GM12864 (cell line): ENCODE measurements at regions not wholly inside any gene's neighbourhood (a gene's known extent, or its start where the extent isn't known, plus 50 kb on each side); places are given as distances from the start of the nearest gene placed in this dataset.

Source experiments
- DNase-seq: peaks from one replicate; pipeline ENCODE4 v3.0.0-alpha.2; 2011; ENCODE audit warnings: low read depth
- H3K4me3 ChIP-seq: 2 replicates; pipeline ENCODE4 v1.5.1; 2011; ENCODE audit warnings: mild to moderate bottlenecking, low read depth, low read length, control low read depth
- TF ChIP-seq, protein P1 (sequence below): IDR thresholded peaks from 2 replicates; pipeline ENCODE4 v1.5.1; 2011; ENCODE audit warnings: low read depth, mild to moderate bottlenecking, moderate library complexity, low read length, control low read depth, inconsistent platforms; ENCODE audit errors: missing control alignments

DNA sequence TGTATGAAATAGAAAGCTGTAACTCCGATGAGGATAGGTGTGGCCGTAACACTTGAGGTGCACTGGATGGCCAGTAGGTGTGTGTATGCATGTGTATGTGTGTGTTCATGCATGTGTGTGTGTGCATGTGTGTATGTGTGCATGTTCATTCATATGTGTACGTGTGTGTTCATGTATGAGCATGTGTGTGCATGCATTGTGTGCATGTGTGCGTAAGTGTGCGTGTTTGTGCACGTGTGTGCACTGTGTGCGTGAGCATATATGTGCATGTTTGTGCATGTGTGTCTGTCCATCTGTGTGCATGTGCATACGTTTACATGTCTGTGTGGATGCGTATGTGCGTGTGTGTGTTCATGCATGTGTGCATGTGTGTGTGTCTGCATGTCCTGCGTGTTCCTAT is 145.5 kb downstream of the C16orf95 start:
- no peak overlapping the region for H3K4me3 ChIP-seq
- TF ChIP-seq, protein P1, sequence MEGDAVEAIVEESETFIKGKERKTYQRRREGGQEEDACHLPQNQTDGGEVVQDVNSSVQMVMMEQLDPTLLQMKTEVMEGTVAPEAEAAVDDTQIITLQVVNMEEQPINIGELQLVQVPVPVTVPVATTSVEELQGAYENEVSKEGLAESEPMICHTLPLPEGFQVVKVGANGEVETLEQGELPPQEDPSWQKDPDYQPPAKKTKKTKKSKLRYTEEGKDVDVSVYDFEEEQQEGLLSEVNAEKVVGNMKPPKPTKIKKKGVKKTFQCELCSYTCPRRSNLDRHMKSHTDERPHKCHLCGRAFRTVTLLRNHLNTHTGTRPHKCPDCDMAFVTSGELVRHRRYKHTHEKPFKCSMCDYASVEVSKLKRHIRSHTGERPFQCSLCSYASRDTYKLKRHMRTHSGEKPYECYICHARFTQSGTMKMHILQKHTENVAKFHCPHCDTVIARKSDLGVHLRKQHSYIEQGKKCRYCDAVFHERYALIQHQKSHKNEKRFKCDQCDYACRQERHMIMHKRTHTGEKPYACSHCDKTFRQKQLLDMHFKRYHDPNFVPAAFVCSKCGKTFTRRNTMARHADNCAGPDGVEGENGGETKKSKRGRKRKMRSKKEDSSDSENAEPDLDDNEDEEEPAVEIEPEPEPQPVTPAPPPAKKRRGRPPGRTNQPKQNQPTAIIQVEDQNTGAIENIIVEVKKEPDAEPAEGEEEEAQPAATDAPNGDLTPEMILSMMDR = no peak
- DNase-seq = no peak

DNA sequence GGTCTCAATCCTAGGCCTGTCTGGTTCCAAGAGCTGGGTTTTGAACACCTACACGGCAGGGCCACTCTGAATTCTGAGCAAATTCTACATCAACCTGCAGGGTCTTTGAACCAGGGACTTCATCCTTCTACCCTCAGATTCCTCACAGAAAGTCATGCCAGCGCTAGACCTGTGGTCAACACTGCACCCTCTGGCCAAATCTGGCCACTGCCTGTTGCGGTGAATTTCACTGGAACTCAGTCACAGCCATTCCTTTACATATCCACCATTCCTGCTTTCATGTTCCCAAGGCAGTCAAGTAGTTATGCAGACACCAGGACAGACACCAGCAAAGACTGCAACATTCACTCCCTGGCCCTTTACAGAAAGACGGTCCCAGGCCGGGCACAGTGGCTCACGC is 144.6 kb downstream of the C16orf95 start:
- no peak for DNase-seq
- H3K4me3 ChIP-seq = no peak overlapping the region
- TF ChIP-seq, protein P1 = no peak

DNA sequence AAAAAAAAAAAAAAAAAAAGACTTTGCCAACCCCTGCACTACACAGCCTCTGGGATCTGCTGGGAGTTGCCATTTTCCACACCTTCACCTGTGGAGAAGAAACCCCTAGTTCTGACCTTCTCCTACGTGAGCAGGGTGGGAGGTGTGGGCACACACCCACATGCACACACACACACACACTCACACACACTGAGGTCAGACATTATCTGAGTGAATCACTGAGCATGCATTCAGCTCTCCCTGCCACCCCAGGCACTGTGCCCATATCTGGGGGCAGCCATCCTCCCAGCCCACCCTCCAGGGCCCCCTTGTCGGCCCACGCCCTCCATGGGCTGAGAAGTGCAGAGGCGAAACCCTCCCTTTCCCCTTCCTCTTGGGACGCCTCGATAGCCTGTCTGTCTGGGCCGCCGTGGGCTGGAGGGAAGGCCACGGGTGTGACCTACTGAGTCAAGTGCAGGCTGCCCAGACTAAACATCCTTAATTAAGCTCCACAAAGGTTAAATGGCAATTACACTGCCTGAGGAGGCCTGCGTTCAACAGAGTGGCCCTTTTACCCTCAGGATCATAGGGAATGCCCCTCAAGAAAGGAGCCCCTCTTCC is 143.8 kb downstream of the C16orf95 start:
- no peak for DNase-seq
- H3K4me3 ChIP-seq = no peak overlapping the region

DNA sequence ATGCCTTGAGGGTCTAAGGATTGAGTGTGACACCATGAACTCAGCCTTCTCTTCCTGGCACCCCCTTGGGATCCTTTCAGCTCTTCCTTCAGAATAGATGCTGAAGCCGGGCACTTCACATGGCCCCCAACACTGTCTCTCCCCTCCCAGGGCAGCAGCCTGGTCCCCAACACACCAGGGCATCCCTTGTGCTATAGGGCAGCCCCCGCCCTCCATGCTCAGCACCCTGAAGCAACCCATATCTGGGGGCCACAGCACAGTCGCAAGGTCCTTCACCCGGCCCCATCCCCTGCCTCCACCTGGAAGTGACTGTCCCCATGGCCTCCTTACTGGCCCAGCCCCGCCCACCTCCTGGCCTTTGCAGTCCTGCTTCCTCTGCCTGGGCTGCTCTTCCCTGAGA is 143.1 kb downstream of the C16orf95 start:
- TF ChIP-seq, protein P1 = no peak
- no peak overlapping the region for H3K4me3 ChIP-seq
- DNase-seq = no peak

More for the DNA sequence above, 143.8 kb downstream of the C16orf95 start:
- TF ChIP-seq, protein P1 = no peak

DNA sequence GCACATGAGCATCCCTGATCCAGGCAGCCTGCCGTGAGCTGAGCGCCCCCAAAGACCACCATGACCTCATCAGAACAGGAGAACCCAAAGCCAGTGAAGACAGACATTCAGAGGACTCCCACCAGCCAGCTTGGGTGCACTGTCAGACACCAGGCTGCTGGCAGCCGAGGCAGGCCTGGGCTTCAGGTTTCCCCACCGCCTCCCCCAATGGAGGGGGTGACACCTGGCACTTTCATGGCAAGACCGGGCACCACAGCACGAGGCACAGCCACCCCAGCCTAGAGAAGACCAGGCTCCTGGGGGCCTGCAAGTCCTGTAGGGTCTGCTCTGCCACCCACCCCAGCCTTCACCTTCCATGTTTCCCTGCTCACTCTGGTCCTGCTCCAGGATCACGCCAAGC is 140.5 kb downstream of the C16orf95 start:
- no peak for DNase-seq

DNA sequence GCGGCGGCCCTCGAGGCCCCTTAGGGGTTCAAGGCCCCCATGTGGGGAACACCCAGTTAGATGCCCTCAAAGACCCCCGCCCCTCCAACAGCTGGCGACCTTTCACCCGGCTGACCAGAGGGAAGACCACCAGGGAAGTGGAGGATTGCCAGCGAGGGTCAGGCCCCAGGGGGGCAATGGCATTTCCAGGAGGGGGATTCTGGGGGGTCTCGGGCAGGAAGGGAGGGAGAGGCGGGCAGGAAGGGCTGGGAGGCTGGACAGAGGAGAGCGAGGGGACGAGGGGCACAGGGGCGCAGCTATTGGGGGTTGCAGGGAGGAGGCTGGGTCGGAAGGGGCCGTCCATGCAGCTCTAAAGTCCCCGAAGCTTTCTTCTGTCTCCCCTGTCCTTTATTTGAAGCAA is 139.5 kb downstream of the C16orf95 start:
- no peak overlapping the region for H3K4me3 ChIP-seq
- DNase-seq = no peak
- TF ChIP-seq, protein P1 = no peak

More for the DNA sequence above, 140.5 kb downstream of the C16orf95 start:
- H3K4me3 ChIP-seq = no peak overlapping the region
- TF ChIP-seq, protein P1 = no peak

DNA sequence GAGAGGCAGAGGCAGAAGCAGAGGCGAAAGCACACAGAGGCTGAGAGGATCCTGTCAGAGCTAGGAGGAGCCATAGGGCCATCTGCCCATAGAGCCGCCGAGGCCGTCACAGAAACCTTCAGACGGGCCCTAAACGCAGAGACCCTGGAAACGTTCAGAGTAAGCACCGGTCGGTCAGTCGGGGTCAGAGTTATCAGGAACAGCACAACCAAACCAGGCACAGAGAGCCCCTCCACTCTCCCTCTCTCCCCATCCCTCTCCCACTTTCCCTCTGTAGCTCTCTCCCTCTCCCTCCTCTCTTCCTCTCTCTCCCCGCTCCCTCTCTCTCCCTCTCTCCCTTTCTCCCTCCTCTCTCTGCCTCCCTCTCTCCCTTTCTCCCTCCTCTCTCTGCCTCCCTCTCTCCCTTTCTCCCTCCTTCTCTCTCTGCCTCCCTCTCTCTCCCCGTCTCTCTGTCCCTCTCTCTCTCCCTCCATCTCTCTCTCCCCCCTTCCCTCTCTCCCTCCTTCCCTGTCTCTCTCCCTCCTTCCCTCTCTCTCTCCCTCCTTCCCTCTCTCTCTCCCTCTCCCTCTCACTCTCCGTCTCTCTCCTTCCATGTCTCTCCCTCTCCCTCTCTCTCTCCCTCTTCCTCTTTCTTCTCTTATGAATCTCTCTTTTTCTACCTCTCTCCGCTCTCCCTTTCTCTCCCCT is 138.9 kb downstream of the C16orf95 start:
- DNase-seq = no peak

More for the DNA sequence above, 138.9 kb downstream of the C16orf95 start:
- no peak overlapping the region for H3K4me3 ChIP-seq
- TF ChIP-seq, protein P1 = no peak
